OCI-LY7 (cell line): ENCODE measurements at regions not wholly inside any gene's neighbourhood (a gene's known extent, or its start where the extent isn't known, plus 50 kb on each side); places are given as distances from the start of the nearest gene placed in this dataset.

Experiments
- BruUV-seq: library from RNA; stranded (reverse); fragments of 400-500 nt; replicated peaks from 2 replicates; lab custom pipeline; 2021; lab: Mats Ljungman, UMichigan
- CTCF ChIA-PET: fragments of 300-600 bp; sonication (Branson Sonifier 250); formaldehyde crosslinking; loops from one replicate; lab custom pipeline; 2022; ENCODE audit warnings: antibody characterized with exemption; ENCODE audit not compliant: unreplicated experiment; lab: Charles Lee
- POLR2A ChIA-PET: fragments of 300-600 bp; sonication (Branson Sonifier 250); formaldehyde crosslinking; loops from one replicate; lab custom pipeline; 2022; ENCODE audit warnings: antibody characterized with exemption; lab: Charles Lee
- DNase-seq: peaks from one replicate; pipeline ENCODE4 v3.0.0-alpha.2; 2015; ENCODE audit warnings: low spot score
- H2AFZ ChIP-seq: fragments of 200-600 bp; sonication (generic), shearing (Covaris generic); 2 replicates; pipeline ENCODE4 v1.6.1; 2014; ENCODE audit warnings: mild to moderate bottlenecking, antibody characterized with exemption, low read length, moderate library complexity
- H3K27ac ChIP-seq: fragments of 200-600 bp; sonication (generic); 2 replicates; pipeline ENCODE4 v1.5.1; 2014; ENCODE audit warnings: mixed run types, low read depth, mild to moderate bottlenecking, moderate library complexity, low read length, inconsistent platforms; ENCODE audit not compliant: poor library complexity, severe bottlenecking
- H3K36me3 ChIP-seq: fragments of 200-600 bp; sonication (generic); 2 replicates; pipeline ENCODE4 v1.6.1; 2014; ENCODE audit warnings: mild to moderate bottlenecking, antibody characterized with exemption, low read length, moderate library complexity, mixed read lengths; ENCODE audit not compliant: insufficient read depth
- H3K4me1 ChIP-seq: fragments of 200-600 bp; sonication (generic); 2 replicates; pipeline ENCODE4 v1.5.1; 2014; ENCODE audit warnings: mild to moderate bottlenecking, low read length; ENCODE audit not compliant: insufficient read depth, poor library complexity, severe bottlenecking
- H3K4me2 ChIP-seq: fragments of 200-600 bp; sonication (generic); 2 replicates; pipeline ENCODE4 v1.6.1; 2014; ENCODE audit warnings: mild to moderate bottlenecking, low read length
- H3K4me3 ChIP-seq: fragments of 200-600 bp; sonication (generic); 2 replicates; pipeline ENCODE4 v1.5.1; 2014; ENCODE audit warnings: mild to moderate bottlenecking, low read depth, low read length; ENCODE audit not compliant: poor library complexity, severe bottlenecking
- H3K79me2 ChIP-seq: fragments of 200-600 bp; sonication (generic); 2 replicates; pipeline ENCODE4 v1.6.1; 2016; ENCODE audit warnings: low read depth, mild to moderate bottlenecking, low read length, moderate library complexity, mixed read lengths; ENCODE audit not compliant: insufficient read depth
- H3K9me2 ChIP-seq: fragments of 200-600 bp; sonication (generic); 2 replicates; pipeline ENCODE4 v1.6.1; 2016; ENCODE audit warnings: mild to moderate bottlenecking, low read length, mixed read lengths; ENCODE audit not compliant: insufficient read depth
- H3K9me3 ChIP-seq: fragments of 200-600 bp; sonication (generic); 2 replicates; pipeline ENCODE4 v1.6.1; 2014; ENCODE audit warnings: mild to moderate bottlenecking, mixed run types, low read length, mixed read lengths
- H4K20me1 ChIP-seq: fragments of 200-600 bp; sonication (generic); 2 replicates; pipeline ENCODE4 v1.6.1; 2014; ENCODE audit warnings: mild to moderate bottlenecking, antibody characterized with exemption, low read length, moderate library complexity, mixed read lengths; ENCODE audit not compliant: insufficient read depth
- CTCF ChIP-seq: fragments of 200-600 bp; sonication (generic); conservative IDR thresholded peaks from 2 replicates; pipeline ENCODE4 v1.5.1; 2014; ENCODE audit warnings: mild to moderate bottlenecking, antibody characterized with exemption, low read length, moderate library complexity, mixed read lengths
- EZH2phosphoT487 ChIP-seq: fragments of 200-600 bp; sonication (generic); IDR thresholded peaks from 2 replicates; pipeline ENCODE4 v1.6.1; 2018; ENCODE audit warnings: low read depth, borderline replicate concordance, mild to moderate bottlenecking, mixed run types, antibody characterized with exemption, low read length, moderate library complexity, mixed read lengths
- intact Hi-C: fragments of 100-400 bp; cut with micrococcal nuclease; formaldehyde crosslinking; loops from one replicate; pipeline ENCODE4 v1.10.0; 2022; ENCODE audit not compliant: unreplicated experiment

- POLR2A ChIA-PET: no interaction called here
- Histone ChIP-seq H3K9me3 (no peaks in the 10 kb centered on the region), H3K4me2 (no peak overlapping the region), H3K4me1 (no peaks in the 10 kb centered on the region), H3K79me2 (no peaks in the 10 kb centered on the region), H4K20me1 (no peaks in the 10 kb centered on the region), H3K27ac (no peak overlapping the region), H3K36me3 (no peaks in the 10 kb centered on the region), H3K4me3 (no peak overlapping the region), H2AFZ (no peak overlapping the region), H3K9me2 (no peaks in the 10 kb centered on the region)
- TF ChIP-seq EZH2phosphoT487: no peak
- no peak for TF ChIP-seq CTCF
- no peak for DNase-seq
- no TSS peak for BruUV-seq
- intact Hi-C loops: no loop called here
- CTCF ChIA-PET: no interaction called here
These were observed 107.2 kb upstream of the KCNH7 start for GRCh38 chr2:162945785-162946184.

DNA sequence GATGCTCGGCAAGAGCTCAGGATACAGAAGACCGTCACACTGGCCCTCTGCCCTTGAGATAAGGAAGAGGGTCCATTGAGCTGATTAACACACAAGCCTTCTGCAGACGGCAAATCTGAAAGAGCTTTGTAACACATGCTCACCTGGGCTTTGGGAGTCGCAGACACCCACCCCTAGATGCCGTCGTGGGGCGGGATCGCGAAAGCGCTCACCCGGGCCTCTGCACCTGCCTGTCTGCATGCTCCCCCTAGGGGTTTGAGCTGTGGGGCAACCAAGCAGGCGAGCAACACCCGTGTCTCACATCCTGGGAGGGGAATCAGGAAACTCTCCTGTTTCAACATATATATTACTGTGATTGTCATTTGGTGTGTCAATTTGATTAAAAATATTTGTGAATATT lies 99.8 kb upstream of the KCNH7 start:
- no peak overlapping the region for H3K4me2 ChIP-seq
- H3K36me3 ChIP-seq: no peaks in the 10 kb centered on the region
- ChIA-PET POLR2A (no interaction called here), CTCF (no interaction called here)
- no peaks in the 10 kb centered on the region for H3K79me2 ChIP-seq
- H4K20me1 ChIP-seq: no peaks in the 10 kb centered on the region
- H2AFZ ChIP-seq: no peak overlapping the region
- TF ChIP-seq EZH2phosphoT487 (no peak), CTCF (no peak)
- BruUV-seq: no TSS peak
- no peaks in the 10 kb centered on the region for H3K9me2 ChIP-seq
- H3K9me3 ChIP-seq: no peaks in the 10 kb centered on the region
- H3K27ac ChIP-seq: no peak overlapping the region
- no peaks in the 10 kb centered on the region for H3K4me1 ChIP-seq
- H3K4me3 ChIP-seq: no peak overlapping the region
- no peak for DNase-seq
- intact Hi-C loops: no loop called here

GRCh38 chr2:162934191-162934590 lies 95.6 kb upstream of the KCNH7 start:
- POLR2A ChIA-PET: no interaction called here

More at GRCh38 chr2:162934191-162934590, 95.6 kb upstream of the KCNH7 start:
- Histone ChIP-seq H3K36me3 (no peaks in the 10 kb centered on the region), H2AFZ (no peak overlapping the region), H4K20me1 (no peaks in the 10 kb centered on the region), H3K9me2 (no peaks in the 10 kb centered on the region), H3K4me2 (no peak overlapping the region), H3K9me3 (no peaks in the 10 kb centered on the region), H3K4me3 (no peak overlapping the region), H3K27ac (no peak overlapping the region), H3K4me1 (no peaks in the 10 kb centered on the region), H3K79me2 (no peaks in the 10 kb centered on the region)
- no peak for TF ChIP-seq CTCF
- TF ChIP-seq EZH2phosphoT487: no peak
- no TSS peak for BruUV-seq
- DNase-seq: no peak
- intact Hi-C loops: no loop called here
- CTCF ChIA-PET: no interaction called here
